Endothelial cell (in vitro differentiated cells): ENCODE measurements at regions not wholly inside any gene's neighbourhood (a gene's known extent, or its start where the extent isn't known, plus 50 kb on each side); places are given as distances from the start of the nearest gene placed in this dataset.

Source experiments
- DNase-seq: peaks from one replicate; pipeline ENCODE4 v3.0.0; 2021; ENCODE audit warnings: low spot score
- H3K27ac Mint-ChIP-seq: one replicate; pipeline ENCODE4 v1.8.0; 2021; ENCODE audit warnings: mixed read lengths, inconsistent platforms; ENCODE audit not compliant: unreplicated experiment
- H3K27me3 Mint-ChIP-seq: one replicate; pipeline ENCODE4 v1.8.0; 2021; ENCODE audit warnings: mild to moderate bottlenecking, moderate library complexity, mixed read lengths, inconsistent platforms; ENCODE audit not compliant: unreplicated experiment
- H3K36me3 Mint-ChIP-seq: one replicate; pipeline ENCODE4 v1.8.0; 2021; ENCODE audit warnings: mild to moderate bottlenecking, low read depth, mixed read lengths, inconsistent platforms; ENCODE audit not compliant: unreplicated experiment
- H3K4me1 Mint-ChIP-seq: one replicate; pipeline ENCODE4 v1.8.0; 2021; ENCODE audit warnings: mild to moderate bottlenecking, mixed read lengths, inconsistent platforms; ENCODE audit not compliant: unreplicated experiment
- H3K4me3 Mint-ChIP-seq: one replicate; pipeline ENCODE4 v1.8.0; 2021; ENCODE audit warnings: mild to moderate bottlenecking, mixed read lengths, inconsistent platforms; ENCODE audit not compliant: unreplicated experiment
- H3K9me3 Mint-ChIP-seq: one replicate; pipeline ENCODE4 v1.8.0; 2021; ENCODE audit warnings: mixed read lengths, inconsistent platforms; ENCODE audit not compliant: unreplicated experiment
- CTCF ChIP-seq: fragments of 200-600 bp; sonication (generic); IDR thresholded peaks from one replicate; pipeline ENCODE4 v1.5.0; 2021; ENCODE audit warnings: antibody characterized with exemption; ENCODE audit not compliant: unreplicated experiment

DNA sequence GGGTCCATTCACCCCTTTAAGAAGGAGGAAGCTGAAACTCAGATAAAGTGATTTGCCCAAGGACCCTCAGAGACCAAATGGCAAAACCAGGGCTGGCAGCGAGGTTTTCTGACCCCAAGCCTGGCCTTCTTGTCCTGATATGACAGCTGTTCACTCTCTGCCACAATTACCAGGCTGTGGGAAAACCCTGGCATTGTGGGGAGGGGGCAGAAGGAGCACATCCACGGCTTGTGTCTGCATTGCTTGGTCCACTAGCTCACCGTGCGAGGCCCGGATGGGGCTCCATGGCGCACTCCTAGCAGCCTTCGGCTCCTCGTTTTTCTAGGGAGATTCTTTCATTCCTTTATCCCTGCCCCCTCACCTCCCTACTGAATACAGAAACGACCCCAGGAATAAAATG, 143.4 kb upstream of the SIX2 start:
- H3K4me1 Mint-ChIP-seq = no peaks in the 10 kb centered on the region
- H3K27me3 Mint-ChIP-seq = peaks cover 2% of the 10 kb centered on the region
- H3K27ac Mint-ChIP-seq = no peak overlapping the region
- H3K36me3 Mint-ChIP-seq = no peaks in the 10 kb centered on the region
- no peaks in the 10 kb centered on the region for H3K9me3 Mint-ChIP-seq
- no peak for TF ChIP-seq CTCF
- DNase-seq = no peak
- no peak overlapping the region for H3K4me3 Mint-ChIP-seq

GRCh38 chr2:45145073-45145899, 136.0 kb upstream of the SIX2 start:
- peaks cover 3% of the 10 kb centered on the region for H3K27me3 Mint-ChIP-seq
- H3K27ac Mint-ChIP-seq = no peak overlapping the region

GRCh38 chr2:45141883-45142866, 132.9 kb upstream of the SIX2 start:
- Mint-ChIP-seq H3K9me3 (no peaks in the 10 kb centered on the region), H3K4me1 (peaks cover 4% of the 10 kb centered on the region), H3K36me3 (no peaks in the 10 kb centered on the region), H3K4me3 (no peak overlapping the region), H3K27me3 (peaks cover 3% of the 10 kb centered on the region), H3K27ac (no peak overlapping the region)
- no peak for TF ChIP-seq CTCF
- DNase-seq = no peak

More at GRCh38 chr2:45145073-45145899, 136.0 kb upstream of the SIX2 start:
- no peaks in the 10 kb centered on the region for H3K9me3 Mint-ChIP-seq
- no peak overlapping the region for H3K4me3 Mint-ChIP-seq
- H3K36me3 Mint-ChIP-seq = no peaks in the 10 kb centered on the region
- TF ChIP-seq CTCF = no peak
- H3K4me1 Mint-ChIP-seq = peaks cover 4% of the 10 kb centered on the region
- DNase-seq = no peak

GRCh38 chr2:45140675-45141074, 131.4 kb upstream of the SIX2 start:
- H3K27ac Mint-ChIP-seq = no peak overlapping the region
- no peaks in the 10 kb centered on the region for H3K9me3 Mint-ChIP-seq
- H3K36me3 Mint-ChIP-seq = no peaks in the 10 kb centered on the region
- no peak for DNase-seq
- H3K27me3 Mint-ChIP-seq = peaks cover 3% of the 10 kb centered on the region
- TF ChIP-seq CTCF = no peak
- H3K4me1 Mint-ChIP-seq = peaks cover 8% of the 10 kb centered on the region
- H3K4me3 Mint-ChIP-seq = no peak overlapping the region

- H3K9me3 Mint-ChIP-seq = no peaks in the 10 kb centered on the region
- H3K36me3 Mint-ChIP-seq = peaks cover 1% of the 10 kb centered on the region
- H3K27me3 Mint-ChIP-seq = peaks cover 5% of the 10 kb centered on the region
- no peak for DNase-seq
- H3K27ac Mint-ChIP-seq = no peak overlapping the region
- H3K4me3 Mint-ChIP-seq = no peak overlapping the region
- no peak for TF ChIP-seq CTCF
- peaks cover 9% of the 10 kb centered on the region for H3K4me1 Mint-ChIP-seq
These were observed 129.7 kb upstream of the SIX2 start for GRCh38 chr2:45138904-45139303.
